Fibroblast of the aortic adventitia (primary cell): ENCODE measurements at regions not wholly inside any gene's neighbourhood (a gene's known extent, or its start where the extent isn't known, plus 50 kb on each side); places are given as distances from the start of the nearest gene placed in this dataset.
"Not testable (repeated sequence)": the region's sequence is repeated elsewhere in the genome, so short reads cannot be mapped to it uniquely, and the experiment has no call there.

Source experiments
- DNase-seq: peaks from one replicate; pipeline ENCODE4 v3.0.0-alpha.2; 2010; ENCODE audit warnings: low read depth
- H3K4me3 ChIP-seq: 2 replicates; pipeline ENCODE4 v1.5.1; 2011; ENCODE audit warnings: low read depth, mild to moderate bottlenecking, control low read depth, low read length, moderate library complexity
- CTCF ChIP-seq: IDR thresholded peaks from 2 replicates; pipeline ENCODE4 v1.5.1; 2011; ENCODE audit warnings: mild to moderate bottlenecking, low read length, control low read depth, inconsistent platforms; ENCODE audit not compliant: insufficient read depth

- DNase-seq = no peak
- no peak overlapping the region for H3K4me3 ChIP-seq
- no peak for TF ChIP-seq CTCF
Observed at GRCh38 chr21:17708522-17709265, 96.0 kb upstream of the BTG3 start.

GRCh38 chr21:17699524-17700189, 87.0 kb upstream of the BTG3 start:
- TF ChIP-seq CTCF = no peak
- no peak for DNase-seq
- no peak overlapping the region for H3K4me3 ChIP-seq

GRCh38 chr21:17697473-17697872, 84.8 kb upstream of the BTG3 start:
- TF ChIP-seq CTCF = no peak
- no peak for DNase-seq
- H3K4me3 ChIP-seq = no peak overlapping the region

- DNase-seq = not testable (repeated sequence)
Observed at GRCh38 chr21:17694416-17694815, 81.7 kb upstream of the BTG3 start.

GRCh38 chr21:17693801-17694200, 81.1 kb upstream of the BTG3 start:
- DNase-seq = no peak
- no peak overlapping the region for H3K4me3 ChIP-seq
- TF ChIP-seq CTCF = no peak

More at GRCh38 chr21:17694416-17694815, 81.7 kb upstream of the BTG3 start:
- not testable (repeated sequence) for H3K4me3 ChIP-seq

GRCh38 chr21:17690078-17690494, 77.4 kb upstream of the BTG3 start:
- H3K4me3 ChIP-seq = no peak overlapping the region
- DNase-seq = no peak
- no peak for TF ChIP-seq CTCF
